Retina (tissue), 1 donor: ENCODE measurements at regions not wholly inside any gene's neighbourhood (a gene's known extent, or its start where the extent isn't known, plus 50 kb on each side); places are given as distances from the start of the nearest gene placed in this dataset.

Experiments used
- DNase-seq: peaks from one replicate; pipeline ENCODE4 v3.0.0-alpha.2; 2016

GRCh38 chr12:16136219-16136988, 141.1 kb downstream of the SLC15A5 start:
- no peak for DNase-seq

DNA sequence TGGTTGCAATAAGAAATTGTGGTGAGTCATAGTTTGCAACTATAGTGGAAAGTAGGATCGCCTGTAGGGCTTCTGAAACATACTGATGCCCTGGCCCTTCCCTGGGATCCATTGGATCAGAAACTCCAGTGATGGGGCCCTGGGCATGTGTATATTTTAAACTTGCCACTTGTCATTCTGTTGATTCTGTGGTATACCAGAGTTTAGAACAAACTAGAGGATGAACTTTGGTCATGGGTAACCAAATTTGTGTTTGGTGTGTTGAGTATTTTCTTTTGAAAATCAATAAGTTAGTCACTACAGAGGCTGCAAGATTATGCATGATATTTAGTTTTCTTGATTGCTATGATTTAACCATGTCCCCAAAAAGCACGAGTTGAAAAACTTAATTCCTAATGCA, 142.2 kb downstream of the SLC15A5 start:
- DNase-seq, result no peak

DNA sequence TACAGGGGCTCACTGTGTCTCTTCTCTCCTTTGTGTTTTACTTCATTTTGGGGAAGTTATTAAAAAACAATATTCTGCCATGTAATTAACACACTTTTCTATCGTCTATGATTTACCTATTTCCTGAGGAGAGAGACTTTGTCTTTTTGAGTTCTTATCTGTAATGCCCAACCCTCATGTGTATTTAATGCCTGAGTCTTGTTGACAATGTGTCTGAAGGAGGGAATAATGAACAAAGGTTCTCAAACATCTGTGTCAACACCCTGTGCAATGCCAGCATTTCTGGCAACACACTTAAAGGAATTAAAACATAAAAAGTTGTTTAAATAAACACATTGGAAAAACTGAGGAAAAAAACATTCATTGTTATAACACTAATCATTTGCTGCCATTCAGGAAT, 147.1 kb downstream of the SLC15A5 start:
- no peak for DNase-seq

DNA sequence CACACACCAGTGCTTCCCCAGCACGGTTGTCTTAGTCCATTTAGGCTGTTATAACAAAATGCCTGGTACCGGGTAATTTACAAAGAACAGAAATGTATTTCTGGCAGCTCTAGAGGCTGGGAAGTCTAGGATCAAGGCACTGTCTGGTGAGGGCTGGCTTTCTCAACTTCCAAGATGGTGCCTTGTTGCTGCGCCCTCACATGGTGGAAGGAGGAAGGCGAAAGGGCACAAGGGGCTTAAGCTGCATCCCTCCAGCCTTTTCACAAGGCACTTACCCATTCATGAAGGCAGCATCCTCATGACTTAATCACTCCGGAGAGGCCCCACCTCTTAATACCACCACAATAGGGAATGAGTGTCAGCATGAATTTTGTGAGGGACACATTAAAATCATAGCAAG, 155.5 kb downstream of the SLC15A5 start:
- DNase-seq, result no peak

- no peak for DNase-seq
Measured at GRCh38 chr12:16119618-16120415, 157.7 kb downstream of the SLC15A5 start.

GRCh38 chr12:16118586-16118985, 158.9 kb downstream of the SLC15A5 start:
- no peak for DNase-seq

- DNase-seq, result peak; percentile 19
Measured at GRCh38 chr12:16112612-16113560, 164.6 kb downstream of the SLC15A5 start.

DNA sequence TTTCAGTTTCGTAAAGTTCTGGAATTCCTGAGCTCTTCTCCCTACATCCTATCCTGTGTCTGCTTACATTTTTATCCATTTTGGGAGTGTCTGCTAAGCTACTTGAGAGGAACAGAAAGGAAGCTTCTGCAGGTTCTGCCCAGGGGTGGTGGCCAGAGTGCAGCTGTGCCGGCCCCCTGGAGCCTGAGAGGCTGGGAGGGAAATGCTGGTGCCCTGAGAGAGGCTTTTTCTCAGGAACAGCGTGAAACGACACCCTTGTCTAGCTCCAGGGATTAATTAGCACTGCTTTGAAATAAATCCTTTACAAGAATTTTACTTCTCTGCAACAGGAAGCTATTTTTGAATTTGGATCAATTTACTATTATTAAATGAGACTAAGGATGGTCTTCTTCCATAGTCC, 165.4 kb downstream of the SLC15A5 start:
- DNase-seq, result no peak

- DNase-seq, result no peak
Measured at GRCh38 chr12:16110596-16110995, 166.9 kb downstream of the SLC15A5 start.

- DNase-seq, result no peak
Measured at GRCh38 chr12:16103851-16104250, 173.6 kb downstream of the SLC15A5 start.

GRCh38 chr12:16100206-16100605, 177.3 kb downstream of the SLC15A5 start:
- no peak for DNase-seq

DNA sequence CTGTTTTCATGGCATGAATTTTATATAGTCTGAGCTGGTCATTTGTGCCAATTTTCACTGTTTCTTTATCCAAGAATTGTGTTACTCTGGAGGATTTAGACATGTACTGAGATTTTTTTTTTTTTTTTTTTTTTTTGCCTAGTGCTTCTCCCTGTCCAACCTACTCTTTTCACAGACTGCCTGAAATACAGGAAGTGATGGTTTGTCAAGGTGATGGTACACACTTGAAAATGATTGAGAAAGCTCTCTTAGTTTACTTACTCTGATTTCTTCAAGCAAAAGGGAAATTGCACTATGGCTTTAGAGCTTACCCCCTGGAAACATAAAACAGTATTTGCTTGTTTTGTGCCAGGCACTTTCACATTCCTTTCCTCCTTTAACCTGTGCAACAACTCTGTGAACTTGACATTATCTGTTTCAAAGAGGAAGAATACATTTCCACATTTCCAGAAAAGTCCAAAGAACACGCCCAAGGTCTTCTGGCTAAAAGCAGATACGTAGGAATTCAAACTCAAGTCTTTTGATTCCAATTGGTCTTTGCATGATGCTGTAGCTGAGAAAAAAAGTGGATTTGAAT, 181.1 kb downstream of the SLC15A5 start:
- DNase-seq, result no peak

GRCh38 chr12:16095531-16096110, 181.9 kb downstream of the SLC15A5 start:
- DNase-seq, result no peak

DNA sequence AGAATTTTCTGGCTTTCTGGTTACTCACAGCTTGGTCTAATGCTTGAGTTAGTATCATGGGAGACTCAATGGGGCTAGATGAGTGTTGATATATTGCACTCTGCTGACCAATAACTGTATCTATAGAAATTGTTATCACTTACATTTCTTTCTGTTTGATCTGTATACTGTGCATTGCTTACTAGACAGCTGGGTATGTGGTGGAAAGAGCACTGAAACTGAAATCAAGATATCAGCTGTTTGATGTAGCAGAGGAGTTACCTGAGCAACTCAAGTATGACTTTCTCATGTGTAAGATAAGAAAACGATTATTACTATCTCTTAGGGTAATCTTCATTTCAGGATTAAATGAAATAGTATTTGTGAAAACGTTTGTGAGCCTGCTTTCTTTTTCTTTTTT, 183.0 kb downstream of the SLC15A5 start:
- no peak for DNase-seq

DNA sequence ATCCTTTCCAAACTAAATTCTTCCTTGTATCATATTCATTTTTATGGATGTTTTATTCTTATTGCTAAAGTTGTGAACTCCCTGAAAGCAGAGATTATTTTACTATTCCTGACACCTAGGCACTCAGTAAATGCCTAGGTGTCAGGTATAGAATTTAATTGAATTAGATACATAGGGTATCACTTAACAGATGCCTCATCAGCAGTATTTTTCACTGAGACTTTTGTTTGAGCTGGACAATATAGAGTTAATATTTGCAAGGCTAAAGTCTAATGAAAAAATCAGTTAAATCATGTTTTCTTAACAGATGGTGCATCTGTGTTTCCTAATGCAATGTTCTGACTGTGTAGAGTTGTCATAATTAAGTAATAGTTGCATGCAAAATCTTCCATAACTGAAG, 182.7 kb downstream of the DERA start:
- no peak for DNase-seq

DNA sequence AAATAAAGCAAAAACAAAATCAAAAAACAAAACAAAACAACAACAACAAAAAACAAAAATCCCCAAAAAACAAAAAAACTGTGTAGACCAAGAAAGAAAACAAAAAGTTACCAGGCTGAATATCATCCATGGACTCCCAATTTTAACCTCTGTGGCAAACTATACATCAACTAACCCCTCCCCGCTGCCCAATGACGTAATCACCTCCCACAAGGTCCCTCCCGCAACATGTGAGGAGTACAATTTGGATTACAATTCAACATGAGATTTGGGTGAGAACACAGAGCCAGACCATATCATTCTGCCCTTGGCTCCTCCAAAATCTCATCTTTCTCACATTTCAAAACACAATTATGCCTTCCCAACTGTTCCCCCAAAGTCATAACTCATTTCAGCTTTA, 179.8 kb downstream of the DERA start:
- DNase-seq, result no peak

GRCh38 chr12:16088421-16088820, 177.3 kb downstream of the DERA start:
- no peak for DNase-seq
